ENCODE measurements at regions not wholly inside any gene's neighbourhood (a gene's known extent, or its start where the extent isn't known, plus 50 kb on each side); places are given as distances from the start of the nearest gene placed in this dataset.

DNA sequence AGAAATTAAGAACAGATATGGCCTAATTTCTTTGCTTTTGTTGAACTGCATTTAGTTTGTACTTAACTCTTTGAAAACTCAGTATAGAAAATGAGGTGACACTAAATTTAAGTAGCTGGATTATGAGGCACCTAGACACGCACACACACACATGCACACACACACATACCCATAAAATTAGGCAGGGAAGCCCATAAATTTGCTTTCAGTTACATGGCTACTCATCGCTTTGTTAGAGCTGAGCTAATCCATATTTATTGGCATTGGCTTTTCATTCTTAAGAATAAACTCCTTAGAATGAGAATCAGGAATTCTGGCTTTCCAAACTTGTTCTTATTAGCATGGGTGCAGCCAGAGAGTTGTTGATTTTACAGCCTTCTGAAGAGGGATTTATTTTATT, 61.7 kb upstream of the MBNL2 start:
- ATAC-seq = no peak
- TF ChIP-seq, protein P1, sequence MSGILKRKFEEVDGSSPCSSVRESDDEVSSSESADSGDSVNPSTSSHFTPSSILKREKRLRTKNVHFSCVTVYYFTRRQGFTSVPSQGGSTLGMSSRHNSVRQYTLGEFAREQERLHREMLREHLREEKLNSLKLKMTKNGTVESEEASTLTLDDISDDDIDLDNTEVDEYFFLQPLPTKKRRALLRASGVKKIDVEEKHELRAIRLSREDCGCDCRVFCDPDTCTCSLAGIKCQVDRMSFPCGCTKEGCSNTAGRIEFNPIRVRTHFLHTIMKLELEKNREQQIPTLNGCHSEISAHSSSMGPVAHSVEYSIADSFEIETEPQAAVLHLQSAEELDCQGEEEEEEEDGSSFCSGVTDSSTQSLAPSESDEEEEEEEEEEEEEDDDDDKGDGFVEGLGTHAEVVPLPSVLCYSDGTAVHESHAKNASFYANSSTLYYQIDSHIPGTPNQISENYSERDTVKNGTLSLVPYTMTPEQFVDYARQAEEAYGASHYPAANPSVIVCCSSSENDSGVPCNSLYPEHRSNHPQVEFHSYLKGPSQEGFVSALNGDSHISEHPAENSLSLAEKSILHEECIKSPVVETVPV (CRISPR knock-in tag; IDR thresholded peaks at IDR 0.05) = no peak

GRCh38 chr13:97161582-97162231, 60.4 kb upstream of the MBNL2 start:
- TF ChIP-seq RARB (CRISPR knock-in tag; IDR thresholded peaks at IDR 0.05) = no peak
- no peak for TF ChIP-seq CSDC2 (CRISPR knock-in tag; IDR thresholded peaks at IDR 0.05)
- no peak for ATAC-seq

DNA sequence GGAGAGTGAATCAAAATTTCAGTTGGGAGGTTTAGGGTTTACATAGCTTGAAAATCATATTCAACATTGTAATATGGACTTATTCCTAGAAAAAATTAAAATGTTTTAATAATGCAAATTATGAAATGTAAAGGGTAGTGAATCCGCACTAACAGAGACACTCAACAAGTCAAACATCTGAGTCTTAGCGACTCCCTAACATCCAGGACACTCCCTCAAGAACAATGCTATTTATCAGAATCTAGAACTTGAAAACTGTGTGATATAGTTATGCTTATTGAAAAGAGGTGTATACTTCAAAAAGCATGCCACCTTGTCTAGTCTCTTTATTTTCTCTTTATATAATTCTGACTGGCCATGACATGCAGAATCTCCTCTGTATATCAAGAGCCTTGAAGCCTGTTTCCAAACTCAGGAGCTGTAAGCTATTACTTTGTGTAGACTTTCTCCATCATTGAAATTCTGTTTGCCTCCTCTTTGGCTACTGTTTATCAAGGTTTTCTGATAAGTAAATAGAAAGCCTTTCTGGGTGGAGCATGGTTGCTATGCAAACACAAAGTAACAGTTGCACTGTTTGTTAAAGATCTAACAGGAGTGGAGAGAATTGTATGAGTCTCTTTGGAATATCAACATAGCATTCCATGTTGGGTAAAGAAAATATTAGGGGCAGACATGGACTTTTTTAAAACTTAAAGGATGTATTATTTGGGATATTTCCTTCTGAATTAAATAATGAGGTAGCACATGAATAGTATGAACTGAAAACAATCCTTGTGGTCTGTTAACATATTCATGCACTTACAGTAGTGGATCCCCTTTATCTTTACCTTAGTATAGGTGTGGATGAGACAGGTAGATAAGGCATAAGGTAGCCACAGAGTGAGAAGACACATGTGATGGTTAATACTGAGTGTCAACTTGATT, 56.4 kb upstream of the MBNL2 start:
- TF ChIP-seq TSHZ2 (CRISPR knock-in tag; IDR thresholded peaks at IDR 0.05) = no peak
- TF ChIP-seq ZNF70 (CRISPR knock-in tag; IDR thresholded peaks at IDR 0.05) = no peak
- TF ChIP-seq ZNF8 (CRISPR knock-in tag; IDR thresholded peaks at IDR 0.05) = no peak
- TF ChIP-seq ESRRG (CRISPR knock-in tag; IDR thresholded peaks at IDR 0.05) = no peak
- no peak for TF ChIP-seq SNAI2 (CRISPR knock-in tag; IDR thresholded peaks at IDR 0.05)
- TF ChIP-seq PPARA (CRISPR knock-in tag; IDR thresholded peaks at IDR 0.05; ENCODE audit: borderline replicate concordance) = no peak
- no peak for TF ChIP-seq ZC3H10 (CRISPR knock-in tag; IDR thresholded peaks at IDR 0.05)
- TF ChIP-seq TOX (CRISPR knock-in tag; IDR thresholded peaks at IDR 0.05; ENCODE audit: borderline replicate concordance) = no peak
- TF ChIP-seq TCF4 (CRISPR knock-in tag; IDR thresholded peaks at IDR 0.05; ENCODE audit: borderline replicate concordance) = no peak
- no peak for TF ChIP-seq ARNTL (CRISPR knock-in tag; IDR thresholded peaks at IDR 0.05; ENCODE audit: borderline replicate concordance, low read depth)
- no peak for ATAC-seq

- TF ChIP-seq PPARA (CRISPR knock-in tag; IDR thresholded peaks at IDR 0.05; ENCODE audit: borderline replicate concordance) = no peak
- no peak for TF ChIP-seq ARNTL (CRISPR knock-in tag; IDR thresholded peaks at IDR 0.05; ENCODE audit: borderline replicate concordance, low read depth)
- TF ChIP-seq RARB (CRISPR knock-in tag; IDR thresholded peaks at IDR 0.05) = no peak
- TF ChIP-seq SNAI2 (CRISPR knock-in tag; IDR thresholded peaks at IDR 0.05) = no peak
- no peak for TF ChIP-seq ZFP30 (CRISPR knock-in tag; IDR thresholded peaks at IDR 0.05)
- TF ChIP-seq TCF4 (CRISPR knock-in tag; IDR thresholded peaks at IDR 0.05; ENCODE audit: borderline replicate concordance) = no peak
- TF ChIP-seq, protein P2, sequence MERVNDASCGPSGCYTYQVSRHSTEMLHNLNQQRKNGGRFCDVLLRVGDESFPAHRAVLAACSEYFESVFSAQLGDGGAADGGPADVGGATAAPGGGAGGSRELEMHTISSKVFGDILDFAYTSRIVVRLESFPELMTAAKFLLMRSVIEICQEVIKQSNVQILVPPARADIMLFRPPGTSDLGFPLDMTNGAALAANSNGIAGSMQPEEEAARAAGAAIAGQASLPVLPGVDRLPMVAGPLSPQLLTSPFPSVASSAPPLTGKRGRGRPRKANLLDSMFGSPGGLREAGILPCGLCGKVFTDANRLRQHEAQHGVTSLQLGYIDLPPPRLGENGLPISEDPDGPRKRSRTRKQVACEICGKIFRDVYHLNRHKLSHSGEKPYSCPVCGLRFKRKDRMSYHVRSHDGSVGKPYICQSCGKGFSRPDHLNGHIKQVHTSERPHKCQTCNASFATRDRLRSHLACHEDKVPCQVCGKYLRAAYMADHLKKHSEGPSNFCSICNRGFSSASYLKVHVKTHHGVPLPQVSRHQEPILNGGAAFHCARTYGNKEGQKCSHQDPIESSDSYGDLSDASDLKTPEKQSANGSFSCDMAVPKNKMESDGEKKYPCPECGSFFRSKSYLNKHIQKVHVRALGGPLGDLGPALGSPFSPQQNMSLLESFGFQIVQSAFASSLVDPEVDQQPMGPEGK (CRISPR knock-in tag; IDR thresholded peaks at IDR 0.05; ENCODE audit: borderline replicate concordance) = no peak
- TF ChIP-seq ZC3H10 (CRISPR knock-in tag; IDR thresholded peaks at IDR 0.05) = no peak
- TF ChIP-seq OSR1 (CRISPR knock-in tag; IDR thresholded peaks at IDR 0.05) = no peak
- no peak for ATAC-seq
Observed at GRCh38 chr13:97171136-97171535, 51.0 kb upstream of the MBNL2 start.

All from SK-N-SH treated with all-trans-retinoic acid at 6 μM for 48 hours (cell line).